ENCODE measurements at regions not wholly inside any gene's neighbourhood (a gene's known extent, or its start where the extent isn't known, plus 50 kb on each side); places are given as distances from the start of the nearest gene placed in this dataset.

DNA sequence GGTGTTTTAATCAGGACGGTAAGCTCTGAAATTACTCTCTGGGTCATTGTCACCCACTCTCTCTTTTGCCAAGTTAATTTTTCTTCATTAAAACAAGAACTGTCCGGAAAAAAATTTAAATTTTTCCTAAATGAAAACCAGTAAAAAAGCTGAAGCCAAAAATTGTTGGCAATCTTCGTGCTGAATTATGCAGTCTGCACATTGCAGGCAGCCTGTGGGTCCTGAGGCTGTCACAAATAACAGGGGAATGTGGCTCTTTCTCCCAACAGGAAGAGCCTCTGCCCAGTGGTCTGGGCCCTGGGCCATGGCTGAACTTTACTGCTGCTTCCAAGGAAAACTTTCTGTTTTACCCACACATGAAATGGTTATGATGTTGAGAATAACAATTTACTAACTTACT, 153.9 kb upstream of the SPAG17 start:
- peaks cover 0 to 13% (median 0%) of the 10 kb centered on the region in 5 donors for H3K4me1 ChIP-seq (ENCODE audit: control insufficient read depth in 5 of 5, insufficient read depth in 5 of 5, low read length in 5 of 5)
- no peaks in the 10 kb centered on the region for H3K36me3 ChIP-seq (ENCODE audit: control insufficient read depth in 4 of 4, insufficient read depth in 4 of 4, low read length in 4 of 4)
- peak in 1 of 3 donors; percentile 6 for DNase-seq
- no peak overlapping the region for H3K27ac ChIP-seq (ENCODE audit: low read depth in 1 of 2, low read length in 1 of 2)
- 65 to 72% methylated on average over 3 of the region's 3 CpGs for WGBS, 2 donors
- peaks cover 0 to 2% (median 0%) of the 10 kb centered on the region in 4 donors for H3K9me3 ChIP-seq (ENCODE audit: control insufficient read depth in 4 of 4, insufficient read depth in 3 of 4, low read length in 3 of 4)
- H3K4me3 ChIP-seq = no peak overlapping the region
- ATAC-seq (ENCODE audit: insufficient read depth, low FRiP score) = no peak
- H3K9ac ChIP-seq (ENCODE audit: insufficient read depth in 1 of 2, low read length in 2 of 2) = no peak overlapping the region
- no peaks in the 10 kb centered on the region for H3K27me3 ChIP-seq (ENCODE audit: control insufficient read depth in 3 of 3, insufficient read depth in 3 of 3, low read length in 2 of 3)
- TF ChIP-seq, protein P1, sequence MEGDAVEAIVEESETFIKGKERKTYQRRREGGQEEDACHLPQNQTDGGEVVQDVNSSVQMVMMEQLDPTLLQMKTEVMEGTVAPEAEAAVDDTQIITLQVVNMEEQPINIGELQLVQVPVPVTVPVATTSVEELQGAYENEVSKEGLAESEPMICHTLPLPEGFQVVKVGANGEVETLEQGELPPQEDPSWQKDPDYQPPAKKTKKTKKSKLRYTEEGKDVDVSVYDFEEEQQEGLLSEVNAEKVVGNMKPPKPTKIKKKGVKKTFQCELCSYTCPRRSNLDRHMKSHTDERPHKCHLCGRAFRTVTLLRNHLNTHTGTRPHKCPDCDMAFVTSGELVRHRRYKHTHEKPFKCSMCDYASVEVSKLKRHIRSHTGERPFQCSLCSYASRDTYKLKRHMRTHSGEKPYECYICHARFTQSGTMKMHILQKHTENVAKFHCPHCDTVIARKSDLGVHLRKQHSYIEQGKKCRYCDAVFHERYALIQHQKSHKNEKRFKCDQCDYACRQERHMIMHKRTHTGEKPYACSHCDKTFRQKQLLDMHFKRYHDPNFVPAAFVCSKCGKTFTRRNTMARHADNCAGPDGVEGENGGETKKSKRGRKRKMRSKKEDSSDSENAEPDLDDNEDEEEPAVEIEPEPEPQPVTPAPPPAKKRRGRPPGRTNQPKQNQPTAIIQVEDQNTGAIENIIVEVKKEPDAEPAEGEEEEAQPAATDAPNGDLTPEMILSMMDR (IDR thresholded peaks at IDR 0.05; ENCODE audit: control extremely low read depth, extremely low read depth) = no peak

DNA sequence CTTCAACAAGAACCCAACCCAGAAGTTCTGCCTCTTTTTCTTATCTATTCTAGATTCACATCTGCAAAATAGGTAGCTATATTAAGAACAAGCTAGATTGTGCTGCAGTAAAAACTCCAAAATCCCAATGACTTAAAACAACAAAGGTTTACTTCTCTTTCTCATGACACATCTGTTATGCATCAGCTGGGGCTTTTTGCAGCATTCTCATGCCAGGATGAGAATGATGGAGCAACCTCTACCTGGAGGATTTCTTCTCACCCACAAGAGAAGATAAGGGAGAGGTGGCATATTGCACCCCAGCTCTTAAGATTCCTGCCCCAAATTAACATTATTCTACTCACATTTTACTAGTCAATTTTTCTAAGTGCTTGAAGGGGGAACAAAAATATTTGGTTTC, 152.3 kb upstream of the SPAG17 start:
- H3K4me1 ChIP-seq (ENCODE audit: control insufficient read depth in 5 of 5, insufficient read depth in 5 of 5, low read length in 5 of 5) = peaks cover 0 to 13% (median 0%) of the 10 kb centered on the region in 5 donors
- DNase-seq (no peak), ATAC-seq (ENCODE audit: insufficient read depth, low FRiP score) (no peak)
- H3K27me3 ChIP-seq (ENCODE audit: control insufficient read depth in 3 of 3, insufficient read depth in 3 of 3, low read length in 2 of 3) = no peaks in the 10 kb centered on the region
- H3K9me3 ChIP-seq (ENCODE audit: control insufficient read depth in 4 of 4, insufficient read depth in 3 of 4, low read length in 3 of 4) = peaks cover 0 to 2% (median 0%) of the 10 kb centered on the region in 4 donors
- no peak overlapping the region for H3K4me3 ChIP-seq
- H3K27ac ChIP-seq (ENCODE audit: low read depth in 1 of 2, low read length in 1 of 2) = no peak overlapping the region
- H3K36me3 ChIP-seq (ENCODE audit: control insufficient read depth in 4 of 4, insufficient read depth in 4 of 4, low read length in 4 of 4) = no peaks in the 10 kb centered on the region
- TF ChIP-seq, protein P1 (IDR thresholded peaks at IDR 0.05; ENCODE audit: control extremely low read depth, extremely low read depth) = no peak
- H3K9ac ChIP-seq (ENCODE audit: insufficient read depth in 1 of 2, low read length in 2 of 2) = no peak overlapping the region

DNA sequence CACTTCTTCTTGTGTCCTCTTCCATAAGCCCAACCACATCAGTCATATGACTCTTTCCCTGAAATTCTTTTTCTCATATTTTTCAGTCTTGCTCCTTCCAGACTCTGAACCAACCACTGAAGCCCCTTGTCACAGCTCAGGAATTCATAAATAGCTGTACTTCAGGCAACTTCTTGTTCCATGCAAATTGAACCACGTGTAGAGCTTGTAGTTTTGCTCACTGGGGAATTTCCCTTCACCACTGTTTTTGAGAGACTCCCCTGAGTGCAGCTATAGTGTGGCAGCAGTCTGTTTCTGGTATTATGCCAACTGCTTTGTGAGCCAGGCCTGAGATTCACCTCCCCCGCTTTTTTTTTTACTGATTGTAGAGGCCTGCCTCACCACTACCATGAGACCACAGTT, 150.3 kb upstream of the SPAG17 start:
- no peak overlapping the region for H3K9ac ChIP-seq (ENCODE audit: insufficient read depth in 1 of 2, low read length in 2 of 2)
- no peaks in the 10 kb centered on the region for H3K9me3 ChIP-seq (ENCODE audit: control insufficient read depth in 4 of 4, insufficient read depth in 3 of 4, low read length in 3 of 4)
- H3K36me3 ChIP-seq (ENCODE audit: control insufficient read depth in 4 of 4, insufficient read depth in 4 of 4, low read length in 4 of 4) = no peaks in the 10 kb centered on the region
- H3K27ac ChIP-seq (ENCODE audit: low read depth in 1 of 2, low read length in 1 of 2) = no peak overlapping the region
- DNase-seq (peak; percentile 38 to 71 (median 54)), ATAC-seq (ENCODE audit: insufficient read depth, low FRiP score) (no peak)
- TF ChIP-seq, protein P1 (IDR thresholded peaks at IDR 0.05; ENCODE audit: control extremely low read depth, extremely low read depth) = no peak
- WGBS, 2 donors = 29 to 52% methylated on average over 2 of the region's 2 CpGs
- H3K4me1 ChIP-seq (ENCODE audit: control insufficient read depth in 5 of 5, insufficient read depth in 5 of 5, low read length in 5 of 5) = peaks cover 0 to 13% (median 0%) of the 10 kb centered on the region in 5 donors
- H3K4me3 ChIP-seq = no peak overlapping the region
- H3K27me3 ChIP-seq (ENCODE audit: control insufficient read depth in 3 of 3, insufficient read depth in 3 of 3, low read length in 2 of 3) = no peaks in the 10 kb centered on the region

DNA sequence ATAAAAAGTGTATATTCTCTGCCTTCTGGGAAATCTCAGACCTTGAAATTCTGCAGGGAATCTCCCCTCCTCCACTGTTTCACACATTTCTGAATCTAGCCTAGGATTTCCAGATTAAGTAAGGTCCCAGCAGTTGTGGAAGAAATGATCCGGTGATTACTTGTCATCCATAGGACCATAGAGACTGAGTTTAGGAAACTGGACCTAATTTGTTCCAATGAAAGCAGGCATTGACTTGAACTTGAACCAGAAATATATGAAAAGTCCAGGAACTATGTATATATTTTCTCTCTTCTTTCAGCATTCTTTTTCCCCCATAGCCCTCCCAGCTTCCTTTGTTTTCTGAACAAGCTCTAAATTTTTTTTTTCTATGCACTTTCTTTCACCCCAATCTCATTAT, 149.5 kb upstream of the SPAG17 start:
- ATAC-seq (ENCODE audit: insufficient read depth, low FRiP score) = no peak
- TF ChIP-seq, protein P1 (IDR thresholded peaks at IDR 0.05; ENCODE audit: control extremely low read depth, extremely low read depth) = no peak
- Histone ChIP-seq H3K27me3 (ENCODE audit: control insufficient read depth in 3 of 3, insufficient read depth in 3 of 3, low read length in 2 of 3) (no peaks in the 10 kb centered on the region), H3K9ac (ENCODE audit: insufficient read depth in 1 of 2, low read length in 2 of 2) (no peak overlapping the region), H3K9me3 (ENCODE audit: control insufficient read depth in 4 of 4, insufficient read depth in 3 of 4, low read length in 3 of 4) (no peaks in the 10 kb centered on the region), H3K27ac (ENCODE audit: low read depth in 1 of 2, low read length in 1 of 2) (no peak overlapping the region), H3K4me3 (no peak overlapping the region), H3K36me3 (ENCODE audit: control insufficient read depth in 4 of 4, insufficient read depth in 4 of 4, low read length in 4 of 4) (no peaks in the 10 kb centered on the region), H3K4me1 (ENCODE audit: control insufficient read depth in 5 of 5, insufficient read depth in 5 of 5, low read length in 5 of 5) (peaks cover 0 to 16% (median 0%) of the 10 kb centered on the region in 5 donors)
- no peak for DNase-seq
- 84 to 100% methylated on average over 1 of the region's 1 CpG for WGBS, 2 donors

All from lung (tissue), 11 donors.